ENCODE measurements at regions not wholly inside any gene's neighbourhood (a gene's known extent, or its start where the extent isn't known, plus 50 kb on each side); places are given as distances from the start of the nearest gene placed in this dataset.
A peak's percentile ranks its signal among the peaks of the same experiment; 100 is the strongest.
"Not testable (repeated sequence)": the region's sequence is repeated elsewhere in the genome, so short reads cannot be mapped to it uniquely, and the experiment has no call there.

DNA sequence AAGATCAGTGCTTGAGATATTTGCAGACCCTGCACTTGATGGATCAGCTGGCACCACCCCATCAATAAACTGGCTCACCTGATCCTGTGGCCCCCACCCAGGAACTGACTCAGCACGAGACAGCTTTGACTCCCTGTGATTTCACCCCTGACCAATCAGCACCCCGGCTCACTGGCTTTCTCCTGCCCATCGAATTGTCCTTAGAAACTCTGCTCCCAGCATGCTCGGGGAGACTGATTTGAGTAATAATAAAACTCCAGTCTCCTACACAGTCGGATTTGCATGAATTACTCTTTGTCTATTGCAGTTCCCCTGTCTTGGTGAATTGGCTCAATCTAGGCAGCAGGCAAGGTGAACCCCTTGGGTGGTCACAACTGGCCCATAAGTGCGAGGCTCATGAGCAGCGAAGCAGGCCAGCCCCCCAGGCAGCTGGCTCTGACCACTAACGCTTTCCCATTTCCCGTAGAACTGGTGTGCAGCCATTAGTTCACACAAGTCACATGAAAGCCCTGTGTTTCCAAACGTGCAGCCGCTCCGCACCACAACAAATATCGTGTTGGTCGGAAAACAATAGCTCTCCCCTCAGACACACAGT, 79.6 kb downstream of the RSPH3 start:
- no peak for DNase-seq

DNA sequence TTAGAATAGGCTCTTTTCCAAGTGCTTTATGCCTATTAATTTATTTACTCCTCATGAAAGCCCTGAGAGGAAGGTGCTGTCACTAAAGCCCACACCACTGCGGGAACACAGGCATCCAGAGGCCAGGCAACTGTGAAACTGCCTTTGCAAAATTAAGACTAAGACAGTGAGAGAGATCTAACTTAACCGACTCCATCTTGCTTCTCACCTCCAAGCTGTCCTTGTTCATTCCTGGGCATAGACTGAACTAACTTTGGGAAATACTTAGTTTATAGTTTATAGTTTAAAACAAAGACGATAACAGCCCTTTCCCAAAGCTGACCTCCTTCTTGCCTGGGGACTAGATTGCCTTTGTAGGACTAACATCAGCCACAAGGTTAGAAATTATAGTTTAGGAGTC, 80.1 kb downstream of the RSPH3 start:
- no peak for DNase-seq

DNA sequence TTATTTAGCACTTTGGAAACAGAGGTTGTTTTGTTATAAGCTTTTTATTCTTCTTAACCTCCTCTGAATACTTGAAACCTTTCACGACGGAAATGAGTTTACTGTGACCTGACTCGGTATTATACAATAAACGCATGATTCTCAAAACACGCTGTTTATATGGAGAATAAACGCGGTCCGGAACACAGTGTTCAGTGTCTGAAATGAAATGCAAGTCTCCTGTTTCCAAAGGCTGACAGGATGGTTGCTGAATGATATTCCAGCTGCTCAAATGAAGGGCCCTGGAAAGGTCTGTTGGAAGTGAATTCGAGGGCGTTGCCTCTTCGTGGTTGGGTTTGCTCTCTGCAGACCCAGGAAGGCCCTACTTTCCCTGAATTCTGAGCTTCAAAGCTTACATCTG, 83.4 kb downstream of the RSPH3 start:
- DNase-seq, result no peak

DNA sequence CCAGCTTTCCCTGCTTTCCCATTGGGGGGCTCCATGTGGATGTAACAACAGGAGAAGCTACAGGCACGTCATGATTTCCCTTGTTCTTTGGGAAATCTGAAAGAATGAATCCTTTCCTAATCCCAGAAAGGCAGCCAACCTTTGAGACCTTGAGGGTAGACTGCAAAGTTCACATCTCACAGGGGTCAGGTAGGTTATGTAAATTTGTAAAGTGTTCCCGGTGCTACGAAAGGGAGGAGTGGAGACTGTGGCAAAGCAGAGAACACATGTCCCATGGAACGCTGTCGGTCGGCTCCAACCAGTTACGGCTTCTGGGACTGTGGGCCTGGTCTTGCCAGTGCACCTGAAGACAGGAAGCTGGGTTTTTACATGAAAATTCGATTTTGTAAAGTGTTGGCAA, 85.1 kb downstream of the RSPH3 start:
- no peak for DNase-seq

DNA sequence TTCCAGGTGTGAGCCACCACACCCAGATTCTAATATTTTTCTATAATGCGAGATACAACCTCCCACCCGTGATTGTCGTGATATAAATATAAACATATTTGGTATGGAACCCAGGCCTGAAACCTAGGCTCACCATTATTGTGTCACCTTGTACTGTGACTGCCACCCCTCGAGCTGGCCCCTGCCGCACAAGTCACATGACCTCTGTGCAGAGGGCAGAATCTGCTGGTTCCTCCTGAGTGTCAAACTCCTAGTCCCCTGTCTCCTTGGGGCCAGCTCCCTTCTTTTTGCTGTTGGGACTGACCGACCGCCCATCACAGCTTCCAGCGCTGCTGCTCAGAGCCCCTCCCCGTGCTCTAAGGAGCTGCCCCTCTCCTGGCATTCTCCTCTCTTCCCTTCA, 86.4 kb downstream of the RSPH3 start:
- no peak for DNase-seq

DNA sequence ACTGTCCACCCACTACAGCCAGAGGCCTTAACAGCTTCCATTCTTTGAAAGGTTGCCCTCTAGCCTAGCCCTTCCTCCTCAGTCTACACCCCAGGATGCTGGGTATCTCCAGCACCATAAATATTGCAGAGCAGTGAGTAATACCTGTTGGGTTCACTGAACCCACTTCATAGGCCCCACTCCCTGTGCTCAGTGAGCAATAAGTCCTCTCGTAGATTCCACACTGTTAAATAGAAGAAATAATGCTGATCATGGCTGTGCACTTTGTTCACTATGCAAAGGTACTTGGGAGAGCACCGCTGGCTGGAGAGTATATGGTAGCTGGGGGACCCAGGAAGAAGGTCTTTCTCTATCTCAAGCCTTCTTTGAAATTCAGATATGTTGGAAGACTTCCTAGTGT, 87.3 kb downstream of the RSPH3 start:
- no peak for DNase-seq

DNA sequence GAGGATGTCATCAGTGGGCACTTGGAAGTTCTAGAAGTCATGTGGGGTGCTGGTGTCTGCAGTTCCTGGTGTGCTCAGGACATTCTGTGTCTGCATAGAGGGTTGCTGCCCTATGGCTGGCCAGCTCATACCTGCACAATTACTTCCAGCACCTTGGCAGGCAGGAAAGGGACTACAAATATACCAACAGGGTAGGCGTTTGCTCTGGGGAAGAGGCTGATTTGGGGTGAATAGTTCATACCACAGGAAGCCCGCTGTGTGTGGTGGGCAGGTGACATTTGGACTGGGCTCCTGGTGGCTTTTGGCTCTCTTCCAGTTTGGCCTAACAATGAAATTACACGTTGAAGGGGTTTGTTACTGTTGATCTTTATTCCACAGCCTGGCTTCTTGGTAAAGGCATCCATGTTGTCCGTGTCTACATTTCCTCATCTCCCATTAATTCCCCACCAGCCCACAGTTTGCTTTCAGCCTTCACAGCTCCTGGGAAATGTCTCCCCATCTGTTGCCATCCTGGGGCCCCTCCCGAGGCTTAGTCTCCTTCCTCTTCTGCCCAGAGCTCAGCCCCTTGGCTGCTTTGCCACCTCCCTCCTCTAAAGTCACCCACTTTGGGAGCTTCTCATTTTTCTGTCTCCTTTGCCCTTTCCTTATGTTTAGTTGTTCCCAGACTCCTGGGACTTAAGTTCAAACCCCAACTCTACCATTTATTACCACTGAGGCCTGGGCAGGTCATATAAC, 88.1 kb downstream of the RSPH3 start:
- peak in 1 of 2 experiments; percentile 33 for DNase-seq

DNA sequence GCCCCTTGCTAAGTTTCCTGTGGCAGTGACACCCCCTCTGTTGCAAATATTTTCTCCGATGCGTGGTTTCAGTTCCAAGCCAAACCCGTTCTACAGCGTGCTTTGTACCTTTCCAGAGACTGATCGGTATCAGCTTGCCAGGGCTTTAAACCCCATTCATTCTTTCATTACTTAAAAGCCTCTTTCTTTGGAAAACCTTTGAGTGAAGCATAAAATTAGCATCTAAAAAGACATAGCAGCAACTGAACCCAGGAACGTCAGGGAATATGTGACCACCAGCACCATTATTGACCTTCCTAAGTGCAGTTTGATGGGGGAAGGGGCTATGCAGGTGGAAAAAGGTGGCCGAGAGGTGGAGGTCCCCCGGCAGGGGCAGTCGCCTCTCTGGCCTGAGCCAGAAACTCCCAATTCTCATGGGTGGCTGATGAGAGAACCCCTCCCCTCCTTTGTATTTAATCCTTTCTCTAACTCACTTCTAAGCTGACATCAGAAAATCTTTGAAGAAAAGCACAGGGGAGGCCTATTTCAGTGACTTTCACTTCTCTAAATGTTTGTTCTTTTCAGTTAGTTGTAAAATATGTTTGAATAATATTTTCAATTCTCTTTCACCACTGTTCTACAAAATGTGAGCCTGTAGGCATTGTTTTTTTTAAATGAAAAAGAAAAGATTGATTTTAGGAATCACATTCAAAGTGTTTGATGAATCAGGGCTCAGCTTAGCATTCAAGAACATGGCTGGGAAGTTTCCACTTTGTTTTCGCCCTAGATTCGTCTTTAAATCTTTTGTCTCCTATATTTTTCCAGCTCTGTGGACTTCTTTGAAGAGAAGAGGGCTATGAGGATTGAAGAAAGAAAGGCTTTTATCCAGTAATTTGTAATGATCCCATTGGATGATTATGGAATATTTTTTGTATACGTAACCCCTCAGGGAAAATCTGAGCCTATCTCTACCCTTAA, 89.2 kb downstream of the RSPH3 start:
- DNase-seq, result no peak

DNA sequence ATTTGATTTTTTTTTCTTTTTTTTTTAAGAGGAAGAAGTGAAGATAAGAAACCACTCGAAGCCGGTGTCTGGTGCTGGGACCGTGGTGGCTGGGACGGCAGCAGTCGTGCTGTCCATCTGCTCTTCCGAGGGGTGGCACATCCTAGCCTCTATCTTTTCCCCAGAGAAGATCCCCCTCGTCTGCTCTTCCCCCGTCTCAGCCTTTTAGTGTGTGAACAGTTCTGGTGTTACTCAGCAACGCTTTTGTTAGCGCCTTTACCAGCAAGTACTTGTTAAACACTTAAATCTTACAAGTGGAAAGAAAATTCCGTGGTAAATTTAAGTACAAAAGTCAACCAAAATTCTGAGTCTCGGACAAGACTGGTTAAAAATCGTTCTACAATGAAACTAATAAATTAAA, 90.1 kb downstream of the RSPH3 start:
- no peak for DNase-seq

DNA sequence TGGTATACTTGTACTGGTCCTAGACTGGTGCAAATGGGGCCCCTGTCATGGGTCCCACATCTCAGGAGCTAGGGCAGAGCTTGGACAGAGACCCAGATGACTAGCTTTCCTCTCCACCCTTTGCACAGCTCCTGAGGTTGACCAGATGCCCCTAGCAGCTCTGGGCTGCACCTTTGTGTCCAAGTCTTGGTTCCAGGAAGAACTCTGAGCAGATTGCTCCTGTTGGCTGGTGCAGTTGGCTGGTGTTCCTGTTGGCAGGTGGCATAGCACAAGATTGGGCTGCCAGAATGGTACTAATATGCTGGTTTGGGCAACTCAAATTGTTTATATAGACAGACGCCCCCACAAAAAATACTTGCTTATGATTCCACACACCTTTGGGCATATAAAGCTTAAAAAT, 89.4 kb upstream of the EZR start:
- DNase-seq, result no peak

DNA sequence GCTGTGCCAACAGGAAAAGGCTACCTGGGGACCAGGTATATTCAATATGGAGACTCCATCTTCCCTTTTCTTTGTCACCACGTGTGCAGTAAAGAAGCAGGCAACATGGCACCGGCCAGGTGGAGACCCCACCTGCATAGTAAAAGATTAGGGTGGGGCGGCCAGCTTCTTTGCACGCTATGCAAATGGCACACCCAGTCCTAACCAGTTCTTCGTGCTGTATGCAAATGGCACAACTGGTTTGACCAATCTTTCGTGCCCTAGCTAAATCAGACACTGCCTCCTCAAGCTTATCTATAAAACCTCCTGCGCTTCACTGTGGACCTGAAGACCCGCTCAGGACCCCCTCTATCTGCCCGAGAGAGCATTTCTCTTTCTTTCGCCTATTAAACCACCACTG, 88.8 kb upstream of the EZR start:
- DNase-seq, result no peak

DNA sequence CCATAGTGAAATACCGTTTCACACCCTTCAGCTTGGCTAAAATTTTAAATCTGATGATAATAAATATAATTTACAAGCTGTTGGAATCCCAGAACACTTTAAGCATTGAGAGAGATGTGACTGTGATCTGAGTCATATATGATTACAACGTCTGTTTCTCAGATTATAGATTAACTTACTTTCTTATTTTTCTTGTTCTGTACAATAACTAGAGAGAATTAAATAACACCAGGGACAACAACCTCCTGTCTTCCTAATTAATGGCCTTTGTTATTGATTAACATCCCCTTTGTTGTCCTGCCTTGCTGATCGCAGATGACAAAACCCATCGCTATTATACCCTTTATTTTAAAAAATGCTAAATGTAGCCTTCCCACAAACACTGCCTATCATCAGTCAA, 87.8 kb upstream of the EZR start:
- no peak for DNase-seq

DNA sequence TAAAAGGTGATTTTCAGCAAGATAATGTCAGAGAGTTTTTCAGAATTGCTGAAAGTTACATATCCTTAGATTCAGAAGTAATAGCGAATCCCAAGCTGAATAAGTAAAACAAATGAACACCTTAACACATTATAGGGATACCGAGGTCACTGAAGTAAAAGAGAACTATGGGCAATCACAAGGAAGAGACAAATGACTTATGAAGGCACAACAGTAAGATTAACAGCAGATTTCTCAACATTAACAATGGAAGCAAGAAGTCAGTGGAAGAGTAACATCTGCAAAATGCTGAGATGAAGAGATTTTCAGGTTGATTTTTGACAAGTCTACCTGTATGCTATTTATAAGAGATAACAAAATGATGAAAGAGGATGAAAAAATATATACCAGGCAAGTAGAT, 86.1 kb upstream of the EZR start:
- no peak for DNase-seq

DNA sequence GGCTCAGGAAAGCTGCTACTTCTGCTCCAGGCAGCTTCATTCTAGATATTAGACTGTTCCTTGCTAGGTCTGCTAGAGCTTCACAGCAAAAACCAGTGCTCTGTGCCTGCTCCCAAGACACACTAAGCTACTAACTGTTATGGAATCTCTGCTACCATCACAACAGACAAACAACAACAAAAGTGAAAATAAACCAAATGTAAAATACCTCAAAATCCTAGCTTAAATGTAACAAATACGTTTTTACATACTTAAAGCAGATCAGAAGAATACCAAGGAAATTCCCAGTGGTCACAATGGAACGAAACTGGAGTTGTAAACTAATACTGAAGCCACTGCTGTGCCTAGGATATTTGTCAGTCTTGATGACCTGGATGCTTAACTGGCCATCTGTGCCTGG, 84.6 kb upstream of the EZR start:
- DNase-seq, result peak; percentile 70 to 89

DNA sequence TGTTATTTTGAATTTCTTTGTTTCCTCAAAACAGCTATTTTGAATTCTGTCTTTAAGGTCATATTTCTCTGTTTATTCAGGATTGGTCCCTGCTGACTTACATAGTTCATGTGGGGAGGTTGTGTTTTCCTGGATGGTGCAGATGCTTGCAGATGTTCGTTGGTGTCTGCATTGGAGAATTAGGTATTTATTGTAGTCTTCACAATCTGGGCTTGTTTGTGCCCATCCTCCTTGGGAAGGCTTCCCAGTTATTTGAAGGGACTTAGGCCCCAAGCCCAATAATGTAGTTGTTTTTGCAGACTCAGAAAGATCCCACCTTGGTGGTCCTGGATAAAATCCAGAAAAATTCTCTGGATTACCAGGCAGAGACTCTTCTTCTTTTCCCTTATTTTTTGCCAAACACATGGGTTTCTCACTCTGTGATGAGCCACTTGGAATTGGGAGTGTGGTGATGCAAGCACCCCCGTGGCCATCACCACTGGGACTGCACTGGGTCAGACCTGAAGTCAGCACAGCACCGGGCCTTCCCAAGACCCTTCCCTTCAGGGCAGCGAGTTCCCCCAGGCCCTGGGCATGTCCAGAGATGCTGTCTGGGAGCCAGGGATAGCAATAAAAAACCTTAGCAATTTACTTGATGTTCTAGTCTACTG, 81.6 kb upstream of the EZR start:
- DNase-seq, result no peak

DNA sequence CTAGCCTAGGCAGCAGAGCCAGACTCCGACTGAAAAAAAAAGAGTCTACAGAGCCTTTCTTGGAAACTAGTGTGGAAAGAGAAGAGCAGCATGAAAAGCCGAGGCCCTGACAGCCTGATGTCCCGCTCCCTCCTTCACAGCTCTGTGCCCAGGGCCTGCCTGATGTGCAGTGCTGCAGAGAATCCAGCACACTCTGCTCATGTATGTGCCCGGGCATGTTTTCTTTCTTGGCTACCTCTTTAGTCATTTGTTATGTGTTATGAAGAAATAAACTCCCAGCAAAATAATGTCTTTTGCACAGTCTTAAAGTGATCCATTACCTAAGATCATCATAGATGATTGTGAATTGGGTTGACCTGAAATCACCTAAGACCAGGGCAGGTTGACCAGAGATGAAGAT, 78.1 kb upstream of the EZR start:
- no peak for DNase-seq

DNA sequence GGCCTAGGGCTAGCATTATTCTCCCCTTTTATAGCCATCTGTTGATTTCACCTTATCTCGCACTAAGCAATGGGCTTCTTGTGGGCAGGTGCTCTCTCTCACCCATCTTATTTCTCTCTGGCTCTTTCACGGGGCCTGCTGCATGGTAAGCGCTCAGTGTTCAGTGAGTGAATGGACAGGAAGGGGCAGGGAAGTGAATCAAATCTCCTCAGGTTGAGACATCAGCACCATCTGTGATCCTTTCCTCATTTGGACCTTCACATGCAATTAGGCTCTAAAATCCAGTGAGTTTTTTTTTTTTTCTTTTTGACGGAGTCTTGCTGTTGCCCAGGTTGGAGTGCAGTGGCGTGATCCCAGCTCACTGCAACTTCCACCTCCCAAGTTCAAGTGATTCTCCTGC, 76.5 kb upstream of the EZR start:
- peak in 1 of 2 experiments; percentile 6 for DNase-seq

DNA sequence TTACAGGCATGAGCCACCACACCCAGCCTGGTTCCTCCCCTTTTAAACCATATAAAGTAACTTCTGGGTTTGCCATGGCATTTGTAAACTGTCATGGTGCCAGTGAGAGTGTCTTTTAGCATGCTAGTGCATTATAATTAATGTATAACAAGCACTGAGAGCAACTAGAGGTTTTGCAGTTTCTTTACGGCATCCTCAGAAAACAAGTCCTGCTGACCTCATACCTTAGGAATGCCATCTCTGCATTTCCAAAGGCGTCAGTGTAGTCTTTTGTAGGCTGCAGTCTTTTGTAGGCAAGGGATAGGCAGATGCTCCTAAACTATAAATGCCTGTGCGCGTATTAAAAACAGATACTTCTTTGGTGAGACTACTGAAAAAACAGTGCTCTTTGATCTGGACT, 75.0 kb upstream of the EZR start:
- DNase-seq, result no peak

DNA sequence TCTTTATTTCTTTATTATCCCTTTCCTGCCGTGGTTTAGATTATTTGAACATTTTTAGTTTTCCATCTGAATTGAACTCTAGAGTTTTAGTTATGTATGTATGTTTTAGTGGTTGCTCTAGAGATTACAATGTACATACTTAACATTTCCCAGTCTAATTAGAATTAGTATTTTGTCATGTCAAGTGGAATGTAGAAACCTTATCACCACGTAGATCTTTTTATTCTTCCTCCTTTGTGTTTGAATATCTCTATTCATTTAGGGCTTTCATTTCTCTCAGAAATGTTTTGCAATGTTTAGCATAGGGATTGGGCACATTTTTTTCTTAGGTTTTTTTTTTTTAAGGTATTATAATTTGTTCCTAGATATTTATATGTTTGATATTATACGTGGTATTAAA, 73.1 kb upstream of the EZR start:
- no peak for DNase-seq

DNA sequence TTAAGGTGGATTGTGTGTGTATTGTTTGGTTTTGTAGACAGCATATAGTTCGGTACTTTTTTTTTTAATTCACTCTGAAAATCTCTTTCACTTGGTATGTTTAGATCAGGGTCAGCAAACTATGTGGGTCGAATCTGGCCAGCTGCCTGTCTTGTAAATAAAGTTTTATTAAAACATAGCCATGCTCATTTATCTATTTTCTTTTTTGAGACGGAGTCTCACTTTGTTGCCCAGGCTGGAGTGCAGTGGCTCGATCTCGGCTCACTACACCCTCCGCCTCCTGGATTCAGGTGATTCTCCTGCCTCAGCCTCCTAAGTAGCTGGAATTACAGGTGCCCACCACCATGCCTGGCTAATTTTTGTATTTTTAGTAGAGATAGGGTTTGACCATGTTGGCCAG, 72.4 kb upstream of the EZR start:
- DNase-seq, result not testable (repeated sequence)

DNA sequence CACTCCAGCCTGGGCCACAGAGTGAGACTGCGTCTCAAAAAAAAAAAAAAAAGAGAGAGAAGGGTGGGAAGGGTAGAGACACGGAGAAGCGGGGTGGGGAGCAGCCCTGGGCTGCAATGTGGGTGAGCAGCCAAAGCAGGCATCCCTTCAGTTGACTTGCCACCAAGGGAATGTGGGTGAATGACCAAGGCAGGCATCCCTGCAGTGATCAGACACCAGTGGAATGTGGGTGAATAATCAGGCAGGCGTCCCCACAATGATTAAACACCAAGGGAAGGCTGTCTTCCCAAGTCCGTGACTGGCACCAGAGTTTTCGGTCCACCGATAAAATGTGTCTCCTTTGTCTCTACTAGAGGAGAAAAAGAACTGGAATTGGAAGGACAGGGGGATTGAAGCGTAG, 69.0 kb upstream of the EZR start:
- not testable (repeated sequence) for DNase-seq

DNA sequence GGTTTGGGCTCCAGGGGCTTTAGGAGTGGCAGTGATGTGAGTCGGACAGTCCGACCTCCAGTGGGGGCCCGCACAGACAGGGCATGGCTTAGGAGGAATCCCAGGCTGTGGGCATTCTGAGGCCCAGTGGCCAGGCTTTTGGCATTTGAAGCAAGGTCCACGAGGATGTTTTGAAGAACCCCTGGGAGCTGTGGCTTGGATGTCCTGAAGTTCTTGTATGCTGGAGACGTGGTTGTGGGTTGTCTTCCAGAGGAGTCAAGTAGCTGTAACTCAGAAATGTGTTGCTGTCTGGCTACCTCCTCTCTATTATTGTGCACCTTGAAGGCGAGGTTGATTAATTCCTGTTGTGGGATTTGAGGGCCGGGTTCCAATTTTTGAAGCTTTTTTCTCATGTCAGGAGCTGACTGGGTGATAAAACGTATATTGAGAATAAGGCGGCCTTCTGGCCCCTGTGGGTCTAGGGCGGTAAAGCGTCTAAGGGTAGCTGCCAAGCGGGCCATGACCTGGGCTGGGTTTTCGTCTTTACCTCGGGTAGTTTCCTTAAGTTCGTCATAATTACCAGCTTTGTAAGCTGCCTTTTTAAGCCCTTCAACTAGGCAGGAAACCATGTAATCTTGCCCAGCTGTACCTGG, 67.3 kb upstream of the EZR start:
- DNase-seq, result not testable (repeated sequence)

DNA sequence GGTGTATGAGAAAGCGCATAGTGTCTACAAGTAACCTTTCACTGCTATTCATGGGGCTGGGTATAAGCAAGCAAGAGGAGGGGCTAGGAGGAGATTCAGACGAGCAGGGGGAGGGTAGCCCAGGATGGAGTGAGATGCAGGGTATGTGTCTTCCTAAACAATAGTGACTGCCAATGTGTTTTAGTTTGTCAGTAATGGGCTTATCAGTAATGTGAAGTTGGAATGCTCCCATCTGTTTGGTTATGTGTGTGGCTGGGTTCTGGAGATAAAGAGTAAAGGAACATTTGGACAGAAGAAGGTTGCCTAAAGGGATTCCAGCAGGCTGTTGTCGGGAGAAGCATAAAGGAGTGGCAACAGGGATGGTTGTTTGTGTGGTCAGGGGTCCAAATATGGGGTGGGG, 62.7 kb upstream of the EZR start:
- not testable (repeated sequence) for DNase-seq

Measured in NCI-H524 (cell line).